ENCODE measurements at regions not wholly inside any gene's neighbourhood (a gene's known extent, or its start where the extent isn't known, plus 50 kb on each side); places are given as distances from the start of the nearest gene placed in this dataset.
"Not testable (repeated sequence)": the region's sequence is repeated elsewhere in the genome, so short reads cannot be mapped to it uniquely, and the experiment has no call there.

DNA sequence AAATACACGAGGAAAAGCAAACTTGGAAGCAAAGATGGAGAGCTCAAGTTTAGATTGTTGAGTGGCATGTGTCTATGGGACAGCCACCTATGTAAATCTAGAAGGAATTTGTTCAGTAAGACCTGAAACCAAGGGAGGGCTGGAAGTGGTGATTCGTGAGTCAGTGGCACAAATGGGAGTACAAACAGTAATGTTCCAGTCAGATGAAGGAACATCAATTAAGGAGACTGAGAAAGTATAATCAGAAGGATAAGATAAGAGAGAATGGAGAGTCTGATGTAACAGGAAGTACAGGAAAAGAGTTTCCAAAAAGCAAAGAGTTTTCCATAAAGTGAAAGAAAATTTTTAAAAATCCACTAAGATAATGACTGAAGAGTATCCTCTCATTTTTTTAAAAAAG, 544.2 kb downstream of the KIF20B start:
- Histone ChIP-seq H3K4me3 (IDR thresholded peaks at IDR 0.05; ENCODE audit: insufficient read depth, low read depth, low read length) (no peak overlapping the region), H3K9ac (no peak overlapping the region), H3K79me2 (ENCODE audit: insufficient read depth, low read depth) (no peaks in the 10 kb centered on the region), H3K36me3 (ENCODE audit: insufficient read depth) (no peaks in the 10 kb centered on the region), H3K27me3 (ENCODE audit: insufficient read depth, low read depth) (no peaks in the 10 kb centered on the region), H3K4me1 (ENCODE audit: low read depth, poor library complexity, severe bottlenecking) (no peaks in the 10 kb centered on the region), H2AFZ (ENCODE audit: low read depth) (no peak overlapping the region), H4K20me1 (ENCODE audit: insufficient read depth) (no peaks in the 10 kb centered on the region), H3K4me2 (no peak overlapping the region), H3K27ac (no peak overlapping the region)
- TF ChIP-seq, protein P1, sequence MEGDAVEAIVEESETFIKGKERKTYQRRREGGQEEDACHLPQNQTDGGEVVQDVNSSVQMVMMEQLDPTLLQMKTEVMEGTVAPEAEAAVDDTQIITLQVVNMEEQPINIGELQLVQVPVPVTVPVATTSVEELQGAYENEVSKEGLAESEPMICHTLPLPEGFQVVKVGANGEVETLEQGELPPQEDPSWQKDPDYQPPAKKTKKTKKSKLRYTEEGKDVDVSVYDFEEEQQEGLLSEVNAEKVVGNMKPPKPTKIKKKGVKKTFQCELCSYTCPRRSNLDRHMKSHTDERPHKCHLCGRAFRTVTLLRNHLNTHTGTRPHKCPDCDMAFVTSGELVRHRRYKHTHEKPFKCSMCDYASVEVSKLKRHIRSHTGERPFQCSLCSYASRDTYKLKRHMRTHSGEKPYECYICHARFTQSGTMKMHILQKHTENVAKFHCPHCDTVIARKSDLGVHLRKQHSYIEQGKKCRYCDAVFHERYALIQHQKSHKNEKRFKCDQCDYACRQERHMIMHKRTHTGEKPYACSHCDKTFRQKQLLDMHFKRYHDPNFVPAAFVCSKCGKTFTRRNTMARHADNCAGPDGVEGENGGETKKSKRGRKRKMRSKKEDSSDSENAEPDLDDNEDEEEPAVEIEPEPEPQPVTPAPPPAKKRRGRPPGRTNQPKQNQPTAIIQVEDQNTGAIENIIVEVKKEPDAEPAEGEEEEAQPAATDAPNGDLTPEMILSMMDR (conservative IDR thresholded peaks at IDR 0.05; ENCODE audit: low read depth, low read length) = no peak

DNA sequence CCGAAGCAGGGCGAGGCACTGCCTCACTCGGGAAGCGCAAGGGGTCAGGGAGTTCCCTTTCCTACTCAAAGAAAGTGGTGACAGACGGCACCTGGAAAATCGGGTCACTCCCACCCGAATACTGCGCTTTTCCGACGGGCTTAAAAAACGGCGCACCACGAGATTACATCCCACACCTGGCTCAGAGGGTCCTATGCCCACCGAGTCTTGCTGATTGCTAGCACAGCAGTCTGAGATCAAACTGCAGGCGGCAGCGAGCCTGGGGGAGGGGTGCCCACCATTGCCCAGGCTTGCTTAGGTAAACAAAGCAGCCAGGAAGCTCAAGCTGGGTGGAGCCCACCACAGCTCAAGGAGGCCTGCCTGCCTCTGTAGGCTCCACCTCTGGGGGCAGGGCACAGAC, 549.4 kb downstream of the KIF20B start:
- H3K27me3 ChIP-seq (ENCODE audit: insufficient read depth, low read depth); H4K20me1 ChIP-seq (ENCODE audit: insufficient read depth); H3K9ac ChIP-seq; H2AFZ ChIP-seq (ENCODE audit: low read depth); H3K4me2 ChIP-seq; H3K36me3 ChIP-seq (ENCODE audit: insufficient read depth); H3K4me1 ChIP-seq (ENCODE audit: low read depth, poor library complexity, severe bottlenecking); H3K27ac ChIP-seq; H3K79me2 ChIP-seq (ENCODE audit: insufficient read depth, low read depth); H3K4me3 ChIP-seq (IDR thresholded peaks at IDR 0.05; ENCODE audit: insufficient read depth, low read depth, low read length): not testable (repeated sequence)

DNA sequence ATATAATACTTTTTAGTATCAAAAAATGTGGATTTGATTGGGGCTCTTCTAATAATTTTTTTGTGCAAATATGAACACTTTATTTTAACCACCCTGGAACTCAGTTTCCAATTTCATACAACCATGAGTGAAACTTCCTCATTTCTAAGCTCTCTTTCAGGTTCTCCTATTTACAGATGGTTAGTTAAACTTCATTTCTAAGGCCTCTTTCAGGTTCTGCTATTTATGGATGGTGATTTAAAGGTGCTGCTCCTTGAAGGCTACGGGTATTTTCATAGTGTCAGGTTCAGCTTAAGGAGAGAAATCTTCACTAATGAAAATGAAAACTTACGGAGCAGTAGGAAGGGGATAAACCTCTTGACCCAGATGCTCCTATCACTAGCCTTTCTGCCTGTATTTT, 568.3 kb downstream of the KIF20B start:
- Histone ChIP-seq H3K4me1 (ENCODE audit: low read depth, poor library complexity, severe bottlenecking) (no peaks in the 10 kb centered on the region), H3K4me3 (IDR thresholded peaks at IDR 0.05; ENCODE audit: insufficient read depth, low read depth, low read length) (no peak overlapping the region), H3K27me3 (ENCODE audit: insufficient read depth, low read depth) (no peaks in the 10 kb centered on the region), H2AFZ (ENCODE audit: low read depth) (no peak overlapping the region), H3K79me2 (ENCODE audit: insufficient read depth, low read depth) (no peaks in the 10 kb centered on the region), H4K20me1 (ENCODE audit: insufficient read depth) (no peaks in the 10 kb centered on the region), H3K36me3 (ENCODE audit: insufficient read depth) (no peaks in the 10 kb centered on the region), H3K27ac (no peak overlapping the region), H3K9ac (no peak overlapping the region), H3K4me2 (no peak overlapping the region)
- TF ChIP-seq, protein P1 (conservative IDR thresholded peaks at IDR 0.05; ENCODE audit: low read depth, low read length) = no peak

DNA sequence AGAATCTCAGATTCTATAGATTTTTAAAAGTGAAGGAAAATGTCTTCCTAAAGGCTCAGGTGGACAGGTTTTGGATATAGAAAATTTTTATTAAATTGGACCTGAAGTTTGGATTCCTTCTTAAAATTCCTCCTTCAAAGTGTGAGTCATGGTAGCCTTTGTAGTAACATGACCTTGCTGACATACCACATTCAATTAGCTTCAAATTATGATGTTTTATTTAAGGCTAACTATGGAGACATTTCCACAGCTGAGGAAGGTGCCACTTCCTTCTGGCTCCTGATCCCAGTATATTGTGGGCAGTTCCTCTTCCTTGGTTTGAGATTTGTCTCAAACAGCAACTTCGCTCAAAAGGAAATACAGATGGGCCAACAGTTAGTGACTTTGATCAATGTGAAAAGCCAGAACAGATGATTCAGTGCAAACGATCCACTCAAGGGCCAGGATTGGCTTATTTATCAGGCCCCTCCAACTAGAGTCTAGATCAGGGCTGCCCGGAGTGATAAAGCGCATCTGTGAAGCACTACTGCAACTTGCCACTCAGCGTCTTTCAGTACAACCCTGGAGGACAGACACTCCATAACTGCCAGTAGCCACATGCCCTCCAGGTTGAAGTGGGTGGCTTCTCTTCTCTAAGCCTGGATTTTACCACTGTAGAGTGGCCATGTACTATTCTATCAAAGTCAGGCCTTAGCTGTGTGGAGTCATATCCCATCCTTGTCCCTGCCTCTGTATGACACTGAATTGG, 573.5 kb downstream of the KIF20B start:
- no peak overlapping the region for H3K4me2 ChIP-seq
- H3K9ac ChIP-seq = no peak overlapping the region
- no peaks in the 10 kb centered on the region for H3K4me1 ChIP-seq (ENCODE audit: low read depth, poor library complexity, severe bottlenecking)
- H3K79me2 ChIP-seq (ENCODE audit: insufficient read depth, low read depth) = no peaks in the 10 kb centered on the region
- H3K4me3 ChIP-seq (IDR thresholded peaks at IDR 0.05; ENCODE audit: insufficient read depth, low read depth, low read length) = no peak overlapping the region
- TF ChIP-seq, protein P1 (conservative IDR thresholded peaks at IDR 0.05; ENCODE audit: low read depth, low read length) = no peak
- no peaks in the 10 kb centered on the region for H3K27me3 ChIP-seq (ENCODE audit: insufficient read depth, low read depth)
- H3K27ac ChIP-seq = no peak overlapping the region
- no peaks in the 10 kb centered on the region for H3K36me3 ChIP-seq (ENCODE audit: insufficient read depth)
- H4K20me1 ChIP-seq (ENCODE audit: insufficient read depth) = no peaks in the 10 kb centered on the region
- no peak overlapping the region for H2AFZ ChIP-seq (ENCODE audit: low read depth)

DNA sequence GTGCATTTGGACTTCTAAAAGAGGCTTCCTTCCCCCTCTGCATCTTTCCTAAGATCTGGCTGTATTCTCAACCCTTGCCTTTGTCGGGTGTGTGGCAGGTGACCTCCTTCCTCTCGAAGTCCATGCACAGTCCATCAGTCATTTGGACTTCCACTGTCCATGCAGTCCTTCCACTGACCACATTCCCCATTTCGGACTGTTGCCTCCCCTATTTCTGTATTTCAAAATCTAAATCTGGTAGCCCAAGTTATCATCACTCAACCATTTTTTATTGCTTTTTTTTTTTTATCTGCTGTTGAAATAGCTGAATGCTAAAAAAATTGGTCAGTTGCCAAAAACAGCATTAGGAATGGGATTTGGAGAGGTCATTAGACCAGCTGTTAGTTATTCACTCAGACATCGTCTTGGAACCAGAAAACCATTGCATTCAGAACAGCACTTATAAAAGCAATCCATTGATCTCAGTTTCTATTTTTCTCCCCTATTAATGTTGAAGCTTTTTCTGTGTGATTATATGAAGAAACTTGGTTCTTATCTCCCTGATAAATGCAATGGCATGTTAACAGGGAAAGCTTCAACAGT, 575.6 kb downstream of the KIF20B start:
- Histone ChIP-seq H3K27me3 (ENCODE audit: insufficient read depth, low read depth) (no peaks in the 10 kb centered on the region), H2AFZ (ENCODE audit: low read depth) (no peak overlapping the region), H3K36me3 (ENCODE audit: insufficient read depth) (no peaks in the 10 kb centered on the region), H3K4me2 (no peak overlapping the region), H3K4me1 (ENCODE audit: low read depth, poor library complexity, severe bottlenecking) (no peaks in the 10 kb centered on the region), H3K4me3 (IDR thresholded peaks at IDR 0.05; ENCODE audit: insufficient read depth, low read depth, low read length) (no peak overlapping the region), H3K9ac (no peak overlapping the region), H4K20me1 (ENCODE audit: insufficient read depth) (no peaks in the 10 kb centered on the region), H3K79me2 (ENCODE audit: insufficient read depth, low read depth) (no peaks in the 10 kb centered on the region), H3K27ac (no peak overlapping the region)
- TF ChIP-seq, protein P1 (conservative IDR thresholded peaks at IDR 0.05; ENCODE audit: low read depth, low read length) = no peak

All from KMS-11 (cell line).